ENCODE measurements at regions not wholly inside any gene's neighbourhood (a gene's known extent, or its start where the extent isn't known, plus 50 kb on each side); places are given as distances from the start of the nearest gene placed in this dataset.
"Not testable (repeated sequence)": the region's sequence is repeated elsewhere in the genome, so short reads cannot be mapped to it uniquely, and the experiment has no call there.

DNA sequence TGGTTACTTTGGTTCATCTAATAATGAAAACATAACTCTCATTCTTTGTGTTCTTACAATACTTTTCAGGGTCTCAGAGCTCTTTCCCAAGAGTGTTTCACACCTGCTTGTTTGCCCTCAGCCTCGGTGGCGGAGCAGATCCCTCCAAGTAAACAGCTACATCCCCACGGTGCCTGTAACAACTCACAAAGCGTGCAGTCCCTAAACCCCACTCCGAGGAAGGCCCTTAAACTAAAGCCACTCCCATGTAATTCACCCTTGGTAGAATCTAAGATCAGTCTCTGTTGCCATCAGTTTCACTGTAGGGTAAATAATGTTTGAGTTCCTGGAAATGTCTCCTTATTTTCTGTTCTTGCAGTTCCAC, 101.1 kb downstream of the TFAP2A start:
- H3K27ac Mint-ChIP-seq: no peak overlapping the region
- no peaks in the 10 kb centered on the region for H3K36me3 Mint-ChIP-seq (ENCODE audit: low read depth)
- no peaks in the 10 kb centered on the region for H3K27me3 Mint-ChIP-seq (ENCODE audit: insufficient read depth)
- no peak for DNase-seq (ENCODE audit: low spot score)
- no peak overlapping the region for H3K4me3 Mint-ChIP-seq
- H3K4me1 Mint-ChIP-seq (ENCODE audit: low read depth): no peaks in the 10 kb centered on the region
- intact Hi-C loops (cut with micrococcal nuclease): no loop called here
- H3K9me3 Mint-ChIP-seq: peaks cover 2% of the 10 kb centered on the region

GRCh38 chr6:10312445-10312844, 102.4 kb downstream of the TFAP2A start:
- intact Hi-C loops (cut with micrococcal nuclease): no loop called here
- no peak for DNase-seq (ENCODE audit: low spot score)
- Mint-ChIP-seq H3K27me3 (ENCODE audit: insufficient read depth) (no peaks in the 10 kb centered on the region), H3K9me3 (no peaks in the 10 kb centered on the region), H3K4me1 (ENCODE audit: low read depth) (no peaks in the 10 kb centered on the region), H3K27ac (no peak overlapping the region), H3K4me3 (no peak overlapping the region), H3K36me3 (ENCODE audit: low read depth) (no peaks in the 10 kb centered on the region)

GRCh38 chr6:10311546-10312405, 103.1 kb downstream of the TFAP2A start:
- H3K4me3 Mint-ChIP-seq; H3K9me3 Mint-ChIP-seq; H3K4me1 Mint-ChIP-seq (ENCODE audit: low read depth); H3K36me3 Mint-ChIP-seq (ENCODE audit: low read depth); DNase-seq (ENCODE audit: low spot score); H3K27me3 Mint-ChIP-seq (ENCODE audit: insufficient read depth); intact Hi-C loops (cut with micrococcal nuclease); H3K27ac Mint-ChIP-seq: not testable (repeated sequence)

DNA sequence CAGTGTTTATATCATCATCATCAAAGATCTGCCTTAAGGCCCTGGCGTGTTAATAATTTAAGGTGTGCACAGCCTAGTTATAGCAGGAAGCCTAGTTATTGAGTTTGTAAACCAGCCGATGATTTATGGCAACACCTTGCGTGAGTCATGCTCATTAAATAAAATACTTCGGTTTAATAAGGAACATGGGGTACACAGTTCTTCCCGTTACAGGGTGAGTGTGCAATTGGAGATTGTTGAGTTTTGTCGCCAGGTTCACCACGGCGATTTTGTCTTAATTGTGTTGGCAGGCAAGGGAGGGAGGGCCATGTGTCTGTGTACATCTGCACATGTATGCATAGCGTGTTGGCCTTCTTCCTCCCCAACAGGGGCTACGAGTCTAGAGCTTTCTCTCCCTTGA, 104.0 kb downstream of the TFAP2A start:
- DNase-seq (ENCODE audit: low spot score): no peak
- Mint-ChIP-seq H3K36me3 (ENCODE audit: low read depth) (no peaks in the 10 kb centered on the region), H3K27ac (no peak overlapping the region), H3K27me3 (ENCODE audit: insufficient read depth) (no peaks in the 10 kb centered on the region), H3K9me3 (no peaks in the 10 kb centered on the region), H3K4me1 (ENCODE audit: low read depth) (no peaks in the 10 kb centered on the region), H3K4me3 (no peak overlapping the region)
- intact Hi-C loops (cut with micrococcal nuclease): no loop called here

DNA sequence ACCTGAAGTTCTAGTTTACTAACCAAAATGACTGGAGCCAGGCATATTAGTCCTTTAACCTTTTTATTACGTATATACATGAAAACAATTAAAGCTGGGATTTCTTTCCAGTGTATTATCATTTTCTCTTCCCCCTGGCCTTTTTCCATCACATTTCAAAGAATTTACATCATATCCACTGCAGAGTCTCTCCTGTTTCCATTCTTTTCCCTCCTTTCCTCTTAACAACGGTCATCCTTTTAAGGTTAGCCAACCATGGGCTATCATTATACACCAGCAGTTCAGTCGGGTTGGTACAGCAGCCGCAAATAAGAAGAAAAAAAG, 104.6 kb downstream of the TFAP2A start:
- H3K27me3 Mint-ChIP-seq (ENCODE audit: insufficient read depth): no peaks in the 10 kb centered on the region

DNA sequence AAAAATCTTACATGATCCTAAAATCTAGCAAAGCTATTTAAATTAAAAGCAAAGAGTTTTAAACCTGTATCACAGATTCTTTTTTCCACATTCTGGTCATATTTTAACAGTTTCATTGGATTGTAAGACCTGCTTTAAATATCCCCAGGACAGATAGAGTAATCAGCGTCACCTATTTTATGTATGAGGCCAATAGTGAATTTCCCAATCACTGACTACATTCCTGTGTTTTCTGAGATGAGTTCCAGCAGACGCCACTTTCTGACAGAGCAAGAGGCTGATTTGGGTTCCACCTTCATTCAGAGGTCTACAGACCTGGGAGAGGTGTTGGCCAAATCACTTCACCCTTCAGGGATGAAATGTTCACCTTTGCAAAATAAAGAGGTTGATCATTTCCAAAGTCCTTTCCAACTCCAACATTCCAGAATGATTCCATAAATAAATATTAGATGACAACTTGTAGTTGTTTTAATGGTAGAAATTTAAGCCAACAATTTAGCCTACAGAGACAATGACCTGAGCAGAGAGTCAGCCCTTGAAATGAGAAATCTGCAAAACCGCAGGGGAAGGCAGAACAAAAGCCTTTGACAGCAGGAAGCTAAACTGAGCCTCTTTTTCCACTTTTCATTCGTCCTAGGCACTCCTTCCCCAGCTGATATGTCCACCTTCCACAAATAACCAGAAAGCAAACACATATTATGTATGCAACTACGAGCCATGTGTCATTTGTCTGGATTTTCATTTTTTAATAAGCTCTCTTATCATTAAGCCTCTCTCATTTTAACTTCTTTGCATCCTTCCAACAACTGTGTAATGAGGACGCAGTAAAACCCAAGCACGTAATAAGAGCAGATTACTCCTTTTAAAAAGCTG, 105.2 kb downstream of the TFAP2A start:
- Mint-ChIP-seq H3K4me1 (ENCODE audit: low read depth) (no peaks in the 10 kb centered on the region), H3K27ac (no peak overlapping the region), H3K4me3 (no peak overlapping the region), H3K36me3 (ENCODE audit: low read depth) (no peaks in the 10 kb centered on the region), H3K9me3 (no peaks in the 10 kb centered on the region), H3K27me3 (ENCODE audit: insufficient read depth) (no peaks in the 10 kb centered on the region)
- DNase-seq (ENCODE audit: low spot score): no peak
- intact Hi-C loops (cut with micrococcal nuclease): no loop called here

More for the DNA sequence above, 104.6 kb downstream of the TFAP2A start:
- intact Hi-C loops (cut with micrococcal nuclease): no loop called here
- Mint-ChIP-seq H3K9me3 (no peaks in the 10 kb centered on the region), H3K4me3 (no peak overlapping the region), H3K4me1 (ENCODE audit: low read depth) (no peaks in the 10 kb centered on the region), H3K27ac (no peak overlapping the region), H3K36me3 (ENCODE audit: low read depth) (no peaks in the 10 kb centered on the region)
- DNase-seq (ENCODE audit: low spot score): no peak

DNA sequence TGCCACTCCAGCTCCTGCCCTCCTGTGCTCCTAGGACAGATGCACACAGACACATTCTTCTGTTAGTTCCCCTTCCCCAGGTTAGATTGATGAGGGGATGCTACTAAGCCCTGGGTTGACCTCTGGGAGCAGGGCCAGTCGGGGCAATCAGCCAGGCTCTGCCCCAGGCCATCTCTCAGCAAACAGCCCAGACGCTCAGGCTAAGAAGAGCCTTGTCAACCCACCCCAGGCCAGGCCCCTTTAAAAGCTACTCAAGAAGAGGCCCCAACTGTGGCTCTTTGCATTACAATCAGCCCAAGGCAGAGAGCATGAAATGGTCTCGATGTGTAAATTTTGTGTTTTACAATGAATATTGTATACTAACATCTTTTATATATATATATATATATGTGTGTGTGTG, 107.4 kb downstream of the TFAP2A start:
- no peaks in the 10 kb centered on the region for H3K27me3 Mint-ChIP-seq (ENCODE audit: insufficient read depth)
- intact Hi-C loops (cut with micrococcal nuclease): no loop called here
- H3K4me3 Mint-ChIP-seq: no peak overlapping the region
- H3K9me3 Mint-ChIP-seq: no peaks in the 10 kb centered on the region
- H3K27ac Mint-ChIP-seq: no peak overlapping the region
- H3K36me3 Mint-ChIP-seq (ENCODE audit: low read depth): no peaks in the 10 kb centered on the region
- no peaks in the 10 kb centered on the region for H3K4me1 Mint-ChIP-seq (ENCODE audit: low read depth)
- no peak for DNase-seq (ENCODE audit: low spot score)

DNA sequence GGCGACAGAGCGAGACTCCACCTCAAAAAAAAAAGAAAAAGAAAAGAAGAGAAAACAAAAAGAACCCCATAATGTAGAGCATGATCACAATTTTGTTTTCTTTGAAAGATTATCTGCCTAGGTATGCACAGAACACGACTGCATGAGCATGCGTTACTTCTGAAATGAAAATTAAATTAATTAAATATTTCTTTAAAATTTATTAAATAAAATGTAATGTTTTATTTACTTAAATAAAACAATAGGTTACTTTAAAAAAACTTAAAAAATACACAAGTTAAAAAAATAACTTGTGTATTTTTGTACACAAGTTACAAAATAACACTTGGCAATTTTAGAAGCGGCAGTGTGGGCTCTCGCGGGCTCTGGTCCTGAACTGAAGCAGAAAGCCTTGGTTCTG, 107.8 kb downstream of the TFAP2A start:
- Mint-ChIP-seq H3K27ac (no peak overlapping the region), H3K9me3 (no peaks in the 10 kb centered on the region), H3K36me3 (ENCODE audit: low read depth) (no peaks in the 10 kb centered on the region), H3K4me3 (no peak overlapping the region), H3K27me3 (ENCODE audit: insufficient read depth) (no peaks in the 10 kb centered on the region), H3K4me1 (ENCODE audit: low read depth) (no peaks in the 10 kb centered on the region)
- intact Hi-C loops (cut with micrococcal nuclease): no loop called here
- DNase-seq (ENCODE audit: low spot score): no peak

DNA sequence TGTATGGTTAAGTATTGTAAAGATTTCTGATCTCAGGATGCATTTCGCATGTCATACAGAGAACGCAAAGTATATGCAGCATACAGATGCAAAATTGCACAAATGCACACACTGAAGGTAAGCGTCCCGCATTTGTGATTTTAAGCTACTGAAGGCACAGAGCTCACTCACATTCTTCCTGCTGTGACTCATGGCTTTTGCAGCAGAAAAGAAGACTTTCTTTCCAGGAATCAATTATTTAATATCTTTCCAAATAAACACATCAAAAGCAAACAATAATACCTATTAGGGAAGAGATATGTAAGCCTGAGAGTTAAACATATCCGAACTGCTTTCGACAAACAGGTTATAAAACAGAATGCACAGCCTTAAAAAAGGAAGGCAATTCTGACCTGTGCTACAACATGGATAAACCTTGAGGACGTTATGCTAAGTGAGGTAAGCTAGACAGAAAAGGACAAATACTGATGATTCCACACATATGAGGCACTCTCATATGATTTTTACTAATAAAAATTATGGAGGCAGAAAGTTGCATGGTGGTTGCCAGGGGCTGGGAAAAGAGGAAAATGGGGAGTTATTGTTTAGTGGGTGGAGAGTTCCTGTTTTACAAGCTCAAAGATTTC, 109.0 kb downstream of the TFAP2A start:
- H3K27me3 Mint-ChIP-seq (ENCODE audit: insufficient read depth): no peaks in the 10 kb centered on the region
- H3K4me3 Mint-ChIP-seq: no peak overlapping the region

DNA sequence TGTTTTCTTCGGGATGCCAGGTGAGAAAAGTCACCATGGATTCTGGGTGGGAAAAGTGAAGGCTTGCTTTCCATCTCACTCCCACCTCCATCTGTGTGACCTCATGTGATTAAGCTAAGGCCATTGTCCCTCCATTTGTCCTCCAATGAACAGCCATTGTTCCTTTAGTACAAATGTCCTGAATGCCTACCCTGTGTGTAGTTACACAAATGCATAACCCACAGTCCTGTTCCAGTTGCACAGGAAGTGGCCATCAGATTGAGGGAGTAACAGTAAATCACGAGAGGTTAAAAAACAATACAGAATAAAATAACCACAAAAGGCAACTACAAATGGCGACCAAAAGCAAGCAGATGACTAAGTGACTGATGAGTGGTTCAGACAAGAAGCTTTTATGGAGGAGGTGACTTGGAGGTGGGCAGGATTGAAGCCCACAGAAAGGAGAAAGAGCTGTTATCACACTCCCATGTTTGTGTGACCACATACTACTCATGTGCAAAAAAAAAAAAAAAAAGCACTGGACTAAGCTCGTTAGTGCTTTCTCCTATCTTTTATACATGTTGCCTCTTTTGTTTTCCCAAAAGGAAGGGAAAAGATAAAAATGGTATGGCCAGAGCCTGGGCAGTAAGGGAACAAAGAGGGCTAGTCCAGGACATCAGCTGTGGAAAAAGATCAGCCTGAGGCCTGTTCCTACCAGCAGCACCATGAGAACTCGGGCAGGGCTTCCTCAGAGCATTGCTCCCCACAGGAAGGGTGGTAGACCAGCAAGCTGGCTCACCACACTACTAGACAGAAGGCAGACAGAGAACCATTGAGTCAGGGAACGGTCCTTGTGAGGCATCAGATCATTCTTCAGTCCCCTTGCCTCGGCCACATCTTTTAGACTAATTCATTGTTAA, 111.0 kb downstream of the TFAP2A start:
- Mint-ChIP-seq H3K9me3 (peaks cover 3% of the 10 kb centered on the region), H3K36me3 (ENCODE audit: low read depth) (no peaks in the 10 kb centered on the region), H3K4me3 (no peak overlapping the region), H3K27ac (no peak overlapping the region), H3K27me3 (ENCODE audit: insufficient read depth) (no peaks in the 10 kb centered on the region), H3K4me1 (ENCODE audit: low read depth) (no peaks in the 10 kb centered on the region)
- intact Hi-C loops (cut with micrococcal nuclease): no loop called here
- no peak for DNase-seq (ENCODE audit: low spot score)

More for the DNA sequence above, 109.0 kb downstream of the TFAP2A start:
- Mint-ChIP-seq H3K9me3 (no peaks in the 10 kb centered on the region), H3K36me3 (ENCODE audit: low read depth) (no peaks in the 10 kb centered on the region), H3K27ac (no peak overlapping the region), H3K4me1 (ENCODE audit: low read depth) (no peaks in the 10 kb centered on the region)
- intact Hi-C loops (cut with micrococcal nuclease): no loop called here
- DNase-seq (ENCODE audit: low spot score): no peak

DNA sequence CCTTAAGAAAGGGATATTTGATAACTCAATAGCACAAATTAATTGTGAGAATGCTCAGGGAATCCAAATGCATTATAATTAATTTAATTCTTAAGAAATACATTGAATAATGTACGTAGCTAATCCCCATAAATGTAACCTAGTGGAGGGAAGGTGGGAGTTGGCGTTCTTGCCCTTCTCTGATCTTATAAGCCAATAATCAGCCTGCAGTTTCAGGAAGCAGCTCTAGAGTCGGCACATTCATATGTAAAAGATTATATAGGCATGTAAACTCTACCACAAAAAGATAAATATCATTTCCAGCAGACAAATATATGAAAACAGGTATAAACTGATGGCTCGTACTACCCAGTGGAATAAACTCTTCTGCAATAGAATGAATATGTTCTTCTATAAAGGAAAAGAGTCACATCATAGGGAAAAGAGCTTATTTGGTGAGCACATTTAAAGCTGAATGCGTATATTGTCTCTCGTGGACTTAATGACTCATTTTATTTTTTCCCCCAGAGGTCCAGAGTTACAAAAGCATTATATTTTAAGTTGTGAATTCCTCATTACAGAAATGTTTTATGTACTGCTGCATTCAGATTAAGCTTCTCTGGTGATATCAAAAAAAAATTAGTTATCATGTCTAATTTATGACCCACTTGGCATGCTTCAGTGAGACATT, 112.2 kb downstream of the TFAP2A start:
- H3K36me3 Mint-ChIP-seq (ENCODE audit: low read depth): no peaks in the 10 kb centered on the region
- intact Hi-C loops (cut with micrococcal nuclease): no loop called here

GRCh38 chr6:10300071-10300470, 114.8 kb downstream of the TFAP2A start:
- Mint-ChIP-seq H3K36me3 (ENCODE audit: low read depth) (no peaks in the 10 kb centered on the region), H3K4me3 (no peak overlapping the region), H3K4me1 (ENCODE audit: low read depth) (no peaks in the 10 kb centered on the region), H3K27me3 (ENCODE audit: insufficient read depth) (no peaks in the 10 kb centered on the region), H3K9me3 (peaks cover 3% of the 10 kb centered on the region), H3K27ac (no peak overlapping the region)
- intact Hi-C loops (cut with micrococcal nuclease): no loop called here
- DNase-seq (ENCODE audit: low spot score): no peak

More for the DNA sequence above, 112.2 kb downstream of the TFAP2A start:
- H3K4me1 Mint-ChIP-seq (ENCODE audit: low read depth): no peaks in the 10 kb centered on the region
- no peaks in the 10 kb centered on the region for H3K27me3 Mint-ChIP-seq (ENCODE audit: insufficient read depth)
- peaks cover 3% of the 10 kb centered on the region for H3K9me3 Mint-ChIP-seq
- no peak for DNase-seq (ENCODE audit: low spot score)
- H3K4me3 Mint-ChIP-seq: no peak overlapping the region
- H3K27ac Mint-ChIP-seq: no peak overlapping the region
